Activated naive CD4-positive, alpha-beta T cell (primary cell): ENCODE measurements at regions not wholly inside any gene's neighbourhood (a gene's known extent, or its start where the extent isn't known, plus 50 kb on each side); places are given as distances from the start of the nearest gene placed in this dataset.

Experiments
- DNase-seq, 4 experiments: peaks; one replicate each; lab custom pipeline; 2025; lab: John Stamatoyannopoulos, UW

DNA sequence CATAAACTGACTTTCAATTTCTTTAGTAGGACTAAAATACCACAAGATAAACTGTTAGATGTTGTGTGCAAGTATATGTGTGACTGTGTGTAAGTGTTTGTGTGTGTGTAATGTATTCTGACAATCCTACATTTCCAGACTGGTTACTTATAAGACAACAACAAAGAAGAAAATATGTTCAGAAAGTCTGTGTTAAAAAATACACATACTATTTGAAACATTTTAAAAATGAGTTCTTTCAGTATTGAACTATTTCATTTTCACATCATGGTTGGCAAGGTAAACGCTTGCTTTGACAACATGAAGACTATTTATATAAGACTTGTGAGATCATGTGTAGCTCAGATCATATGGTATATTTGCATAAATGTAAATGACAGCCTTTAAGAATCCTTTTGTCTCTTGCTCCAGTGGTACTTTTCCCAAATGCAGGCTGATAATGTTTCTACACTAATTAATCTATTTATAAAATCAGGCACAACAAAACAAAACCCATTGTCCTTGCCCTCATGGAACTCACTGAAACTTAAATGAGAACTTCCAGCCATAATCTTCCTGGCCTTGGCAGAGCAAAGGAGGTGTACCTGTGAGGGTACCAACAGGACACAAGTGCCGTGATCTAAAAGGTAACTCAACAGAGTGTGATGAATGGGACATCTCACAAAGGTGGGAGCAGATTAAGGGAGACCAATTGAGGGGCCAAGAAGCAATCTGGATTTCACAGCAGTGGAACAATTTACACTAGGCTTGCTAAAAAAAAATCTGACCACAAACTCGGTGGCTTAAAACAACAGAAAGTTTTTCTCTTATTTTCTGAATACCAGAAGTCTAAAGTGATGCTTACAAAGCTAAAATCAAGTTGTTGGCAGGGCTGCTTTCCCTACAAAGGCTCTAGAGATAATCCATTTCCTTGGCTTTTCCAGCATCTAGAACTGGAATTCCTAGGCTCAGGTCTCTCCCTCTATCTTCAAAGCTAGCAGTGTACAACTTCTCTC, 349.0 kb downstream of the TBC1D4 start:
- DNase-seq = no peak

- DNase-seq = no peak
These were observed 352.6 kb downstream of the TBC1D4 start for GRCh38 chr13:75129331-75129730.

DNA sequence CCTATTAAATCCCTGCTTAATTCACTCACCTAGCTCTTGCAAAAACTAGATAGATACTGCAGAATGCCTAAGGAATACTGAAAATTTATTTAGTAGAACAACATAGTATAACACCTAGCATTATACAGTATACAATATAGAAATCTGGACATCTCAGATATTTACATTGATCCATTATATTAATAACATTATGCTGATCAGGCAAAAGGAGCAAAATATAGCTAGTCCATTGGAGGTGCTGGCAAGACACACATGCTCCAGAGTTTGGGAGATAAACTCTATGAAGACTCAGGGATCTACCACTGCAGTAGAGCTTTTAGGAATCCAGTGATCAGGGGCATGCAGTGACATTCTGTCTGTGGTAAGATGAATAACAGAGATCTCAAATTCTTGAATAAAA, 357.6 kb downstream of the TBC1D4 start:
- DNase-seq = no peak

DNA sequence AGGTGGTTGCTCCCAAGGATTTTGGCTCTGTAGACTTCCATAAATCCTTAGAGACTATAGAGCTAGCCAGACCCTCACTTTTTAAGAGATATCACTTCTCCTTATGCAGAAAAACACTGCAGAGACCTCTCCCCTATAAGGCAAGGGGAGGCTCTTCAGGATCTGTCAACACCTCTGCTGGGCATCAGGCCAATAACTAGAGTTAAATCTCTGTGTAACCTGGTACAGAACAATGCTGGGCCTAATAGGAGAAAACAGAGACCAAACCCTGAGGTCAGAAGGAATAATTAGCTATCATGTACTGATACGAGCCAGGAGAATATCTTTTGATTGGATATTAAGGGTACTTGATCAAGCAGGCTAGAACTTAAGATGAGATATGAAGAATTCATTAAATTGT, 358.5 kb downstream of the TBC1D4 start:
- no peak for DNase-seq

DNA sequence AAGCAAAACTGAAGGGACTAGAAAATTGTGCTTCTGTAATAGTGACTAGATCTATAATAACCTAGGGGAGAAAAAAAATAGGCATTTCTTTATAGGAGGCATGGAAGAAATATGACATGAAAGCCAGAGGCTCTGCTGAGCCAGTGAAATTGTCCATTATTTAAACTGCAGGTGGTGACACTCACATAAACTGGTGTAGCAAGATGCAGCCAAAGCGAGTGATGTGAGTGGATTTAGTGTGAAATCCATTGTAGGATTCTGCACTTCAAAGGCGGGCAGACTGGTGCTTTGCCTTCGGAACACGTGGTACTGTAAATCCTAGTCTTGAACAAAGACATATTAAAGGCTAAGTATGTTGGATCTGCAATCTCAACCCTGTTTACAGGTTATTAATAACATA, 361.9 kb downstream of the TBC1D4 start:
- no peak for DNase-seq

DNA sequence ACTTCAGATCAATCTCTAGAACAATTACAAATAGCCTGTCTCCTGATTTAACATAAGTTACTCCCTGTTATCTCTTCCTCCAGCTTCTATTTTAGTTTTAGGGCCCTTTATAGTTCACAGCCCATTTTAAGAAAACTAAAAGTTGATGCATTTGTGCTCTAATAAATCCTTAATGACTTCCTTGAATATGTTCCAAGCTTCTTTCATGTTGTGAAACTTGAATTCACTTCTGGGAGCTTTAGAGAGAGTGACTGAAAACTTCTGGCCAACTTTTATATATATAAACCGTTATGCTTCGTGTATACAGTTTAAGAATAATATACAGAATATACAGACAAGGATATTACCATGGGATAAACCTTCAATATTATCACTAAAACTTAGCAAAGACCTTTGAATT, 366.8 kb downstream of the TBC1D4 start:
- no peak for DNase-seq

- no peak for DNase-seq
These were observed 378.0 kb downstream of the TBC1D4 start for GRCh38 chr13:75103976-75104375.

DNA sequence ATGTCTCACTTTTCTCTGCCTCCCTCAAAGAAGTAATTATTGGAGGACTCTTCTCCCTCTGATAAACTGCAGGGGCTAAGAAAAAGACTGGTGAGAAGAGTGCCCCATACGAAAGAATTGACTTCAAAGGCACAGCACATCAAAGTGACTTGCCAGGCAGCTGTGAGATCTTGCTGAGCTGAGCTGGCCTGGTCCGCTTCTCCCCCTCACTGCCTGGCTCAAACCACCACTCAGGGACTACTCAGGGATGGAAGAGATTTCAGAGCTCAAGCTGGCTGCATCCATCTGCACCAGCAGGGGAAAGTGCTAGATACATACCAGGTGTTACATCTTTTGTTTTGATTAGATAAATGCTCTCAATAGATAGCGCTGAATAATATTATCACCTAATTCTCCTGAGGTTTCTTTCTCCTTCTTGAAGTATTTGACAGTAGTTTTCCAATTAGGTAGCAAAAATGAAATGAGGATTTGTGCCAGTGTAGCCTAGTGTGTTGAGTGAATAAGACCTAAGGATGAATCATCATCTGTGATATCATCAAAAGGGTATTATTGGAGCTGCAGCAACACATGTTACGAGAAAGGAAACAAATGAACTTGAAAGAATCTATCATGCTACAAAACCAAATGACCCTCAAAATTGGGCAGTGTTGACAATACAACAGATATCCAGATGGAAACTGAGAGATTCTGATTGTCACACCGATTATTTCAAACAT, 379.8 kb downstream of the TBC1D4 start:
- no peak for DNase-seq

- DNase-seq = no peak
These were observed 380.6 kb downstream of the TBC1D4 start for GRCh38 chr13:75101348-75101747.

DNA sequence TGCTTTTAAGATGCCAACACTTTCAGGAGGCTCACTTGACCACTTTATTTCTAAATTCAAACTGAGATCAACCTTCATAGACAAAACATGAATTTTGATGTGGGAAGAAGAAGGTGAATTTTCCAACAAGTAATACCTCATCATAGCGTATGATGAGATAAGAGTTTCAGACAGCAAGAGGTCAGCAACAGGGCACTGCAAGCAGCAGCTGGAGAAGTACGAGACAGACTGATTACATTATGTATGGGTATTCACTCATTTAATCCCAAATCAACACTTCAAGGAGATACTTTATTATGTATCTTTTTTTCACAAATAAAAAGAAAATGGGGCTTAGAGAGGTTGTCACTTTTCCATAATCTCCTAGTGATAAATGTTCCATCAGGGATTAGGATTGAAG, 389.8 kb downstream of the TBC1D4 start:
- no peak for DNase-seq

- DNase-seq = no peak
These were observed 390.3 kb downstream of the TBC1D4 start for GRCh38 chr13:75091718-75092117.

DNA sequence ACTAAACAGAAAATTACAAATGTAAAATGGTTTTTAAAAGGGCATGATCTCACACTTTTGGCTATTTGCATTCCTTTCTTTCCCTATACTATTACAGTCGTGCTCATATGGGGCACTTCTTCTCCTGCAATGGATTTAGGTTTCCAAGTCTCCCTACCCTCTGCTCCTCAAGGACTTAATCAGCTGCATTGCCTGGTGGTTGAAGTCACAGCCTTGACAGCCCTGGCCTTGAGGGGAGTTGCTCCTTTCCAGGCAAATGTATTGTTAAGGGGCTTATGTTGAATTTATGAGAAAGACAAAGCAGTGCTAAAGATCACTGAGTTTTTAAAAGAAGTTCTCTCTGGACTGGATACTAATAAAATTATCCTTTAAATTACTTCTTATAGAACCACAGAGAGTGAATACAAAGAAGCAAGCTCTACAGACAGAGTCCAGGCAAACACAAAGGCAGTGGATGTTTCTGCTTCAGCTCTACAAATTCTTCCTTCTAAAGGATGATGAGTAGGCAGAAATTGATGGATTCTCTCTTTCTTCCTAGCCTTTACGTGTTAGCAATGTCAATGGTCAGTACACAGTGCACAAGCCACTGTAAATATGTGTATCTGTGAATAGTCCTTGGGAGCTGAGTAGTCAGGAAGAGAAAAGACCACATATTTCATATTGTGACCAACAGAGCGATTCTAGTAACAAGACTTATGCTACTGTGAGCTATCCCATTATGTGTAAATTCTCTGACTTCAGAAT, 390.9 kb downstream of the TBC1D4 start:
- DNase-seq = no peak

DNA sequence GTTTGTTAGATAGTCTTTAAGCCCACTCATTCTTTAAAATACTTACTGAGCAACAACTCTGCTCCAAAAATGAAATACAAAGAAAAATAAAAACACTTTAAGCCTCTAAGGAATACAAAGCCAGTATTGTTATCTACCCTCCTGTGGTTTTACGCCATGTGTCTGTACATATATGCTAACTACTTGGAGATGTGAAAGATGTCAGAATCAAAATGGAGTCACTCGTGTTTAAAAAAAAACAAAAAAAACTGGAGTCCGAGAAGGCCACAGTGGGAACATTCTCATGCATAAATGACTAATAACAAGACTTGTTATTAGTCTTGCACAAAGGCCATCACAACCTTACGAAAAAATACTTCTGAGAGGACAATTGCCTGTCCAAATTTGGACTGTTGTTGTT, 393.1 kb downstream of the TBC1D4 start:
- DNase-seq = no peak

DNA sequence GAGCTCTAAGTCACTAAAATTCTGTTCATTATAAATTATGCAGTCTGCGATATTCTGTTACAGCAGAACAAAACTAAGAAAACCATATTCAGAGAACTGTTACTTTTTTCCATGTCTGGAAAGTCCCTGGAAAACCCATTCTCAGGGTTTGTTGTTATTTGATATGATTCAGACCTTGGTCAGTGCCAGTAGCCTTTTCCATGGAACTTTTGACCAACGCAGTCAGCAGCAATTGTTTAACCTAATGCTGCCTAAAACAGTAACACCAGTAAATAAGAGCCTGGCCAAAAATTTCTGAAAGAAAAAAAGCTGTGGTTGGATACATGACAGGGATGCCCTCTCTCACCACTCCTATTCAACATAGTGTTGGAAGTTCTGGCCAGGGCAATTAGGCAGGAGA, 402.7 kb downstream of the TBC1D4 start:
- no peak for DNase-seq

DNA sequence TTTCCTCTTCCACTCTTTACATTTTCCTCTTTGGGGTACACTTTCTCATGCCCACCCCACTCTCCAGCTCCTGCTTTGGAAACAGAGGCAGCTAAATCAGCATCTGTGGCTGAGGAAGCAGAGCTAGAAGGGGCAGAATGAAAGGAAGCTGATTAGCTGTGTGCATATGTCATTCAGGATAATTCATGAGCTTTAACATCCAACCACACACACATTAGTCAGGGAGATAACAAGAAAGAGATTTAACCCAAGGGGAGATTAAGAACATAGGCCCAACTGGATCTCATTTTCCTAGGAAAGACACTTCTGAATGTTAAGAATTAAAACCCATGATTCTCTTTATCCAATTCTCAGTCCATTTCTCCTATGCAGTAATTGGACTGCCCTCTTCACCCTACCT, 405.5 kb downstream of the TBC1D4 start:
- DNase-seq = no peak

GRCh38 chr13:75073786-75074185, 408.2 kb downstream of the TBC1D4 start:
- no peak for DNase-seq

- no peak for DNase-seq
These were observed 409.1 kb downstream of the TBC1D4 start for GRCh38 chr13:75072891-75073290.

DNA sequence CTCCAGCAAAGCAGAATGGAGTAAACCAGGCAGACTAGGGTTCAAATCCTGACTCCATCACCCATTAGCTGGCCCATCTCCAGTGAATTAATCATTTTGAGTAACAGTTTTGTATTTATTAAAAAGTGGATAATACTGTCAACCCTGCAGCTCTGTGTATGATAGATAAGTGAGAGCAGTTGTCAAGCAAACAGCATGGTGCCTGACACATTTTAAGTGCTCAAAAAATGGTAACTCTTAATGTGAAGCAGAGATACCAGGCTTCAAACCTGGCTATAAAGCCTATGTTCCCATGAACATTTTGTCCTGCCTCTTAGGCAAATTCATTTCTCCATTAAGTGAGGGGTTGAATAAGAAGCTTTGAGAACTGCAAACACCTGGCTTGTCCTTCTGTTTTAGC, 409.6 kb downstream of the TBC1D4 start:
- no peak for DNase-seq

DNA sequence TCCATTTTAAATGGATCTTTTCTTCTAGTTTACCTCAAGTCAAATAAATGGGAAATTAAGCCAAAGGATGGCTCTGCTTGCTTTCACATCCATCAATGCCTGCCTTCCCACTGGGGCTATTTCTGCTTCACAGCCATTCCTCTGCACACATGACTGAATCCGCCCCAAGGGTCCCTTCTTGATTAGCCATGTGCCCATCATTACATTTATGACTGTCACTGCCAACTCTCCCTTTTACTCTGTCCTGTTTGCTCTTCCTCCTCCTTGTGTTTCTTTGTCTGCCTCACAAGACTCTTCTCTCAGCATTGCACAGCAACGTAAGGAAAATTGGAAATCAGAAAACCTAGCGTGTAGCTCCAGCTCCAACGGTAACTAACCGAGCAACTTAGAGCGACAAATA, 410.2 kb downstream of the TBC1D4 start:
- no peak for DNase-seq

DNA sequence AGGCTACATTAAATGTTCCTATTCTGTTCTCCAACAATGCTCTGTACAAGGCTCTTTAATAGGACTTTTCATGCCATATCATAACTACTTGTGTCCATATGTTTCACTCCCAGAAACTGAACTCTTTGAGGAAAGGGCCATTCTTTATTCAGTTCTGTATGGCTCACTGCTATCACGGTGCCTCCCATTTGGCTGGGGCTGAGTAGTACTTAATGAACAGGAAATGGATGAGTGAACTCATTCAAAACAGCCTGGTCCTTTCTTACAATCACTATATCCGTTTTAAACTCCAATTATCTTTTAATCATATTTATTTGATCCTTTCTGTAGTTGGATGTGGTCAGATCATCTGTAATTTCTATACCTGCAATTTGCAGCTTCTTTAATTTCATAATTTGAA, 410.6 kb downstream of the TBC1D4 start:
- no peak for DNase-seq

GRCh38 chr13:75061909-75062308, 420.1 kb downstream of the TBC1D4 start:
- no peak for DNase-seq

DNA sequence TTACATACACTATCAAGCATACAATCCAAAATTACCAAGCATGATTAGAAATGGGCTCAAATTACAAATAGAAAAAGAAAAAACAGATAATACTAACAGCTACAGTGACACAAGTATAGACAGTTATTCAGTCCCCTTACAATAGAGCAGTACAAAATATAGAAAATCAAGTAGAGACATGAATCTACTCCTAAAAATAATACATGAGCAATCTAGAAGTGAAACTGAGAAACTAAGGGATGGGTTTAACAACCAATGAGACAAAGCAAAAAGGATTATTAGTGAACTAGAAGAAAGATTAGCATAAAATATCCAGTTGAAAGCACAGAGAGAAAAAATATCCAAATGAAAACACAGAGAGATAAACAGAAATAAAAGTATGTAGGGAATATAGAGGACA, 426.7 kb downstream of the TBC1D4 start:
- DNase-seq = no peak

GRCh38 chr13:75052616-75053015, 429.4 kb downstream of the TBC1D4 start:
- no peak for DNase-seq
